ENCODE measurements at regions not wholly inside any gene's neighbourhood (a gene's known extent, or its start where the extent isn't known, plus 50 kb on each side); places are given as distances from the start of the nearest gene placed in this dataset.
"Not testable (repeated sequence)": the region's sequence is repeated elsewhere in the genome, so short reads cannot be mapped to it uniquely, and the experiment has no call there.

- Histone ChIP-seq H3K27me3 (ENCODE audit: insufficient read depth, low read length, poor library complexity, severe bottlenecking) (no peaks in the 10 kb centered on the region), H3K9me3 (ENCODE audit: low read length) (no peaks in the 10 kb centered on the region), H3K36me3 (ENCODE audit: insufficient read depth, low read length) (no peaks in the 10 kb centered on the region), H3K4me3 (ENCODE audit: low read length) (no peak overlapping the region), H3K27ac (ENCODE audit: low read depth, low read length) (no peak overlapping the region), H3K4me1 (ENCODE audit: insufficient read depth, low read length) (no peaks in the 10 kb centered on the region)
- ChIA-PET POLR2A (no interaction called here), CTCF (no interaction called here)
- Mint-ChIP-seq H3K4me1 (no peaks in the 10 kb centered on the region), H3K36me3 (no peaks in the 10 kb centered on the region), H3K27me3 (no peaks in the 10 kb centered on the region), H3K9me3 (peaks cover 0 to 2% (median 0%) of the 10 kb centered on the region in 5 donors), H3K4me3 (no peak overlapping the region), H3K27ac (no peak overlapping the region)
- DNase-seq, result no peak
These were observed 598.1 kb upstream of the ACTRT1 start for GRCh38 chrX:128650326-128650725.

- Histone ChIP-seq H3K27ac (ENCODE audit: low read depth, low read length) (no peak overlapping the region), H3K36me3 (ENCODE audit: insufficient read depth, low read length) (no peaks in the 10 kb centered on the region), H3K27me3 (ENCODE audit: insufficient read depth, low read length, poor library complexity, severe bottlenecking) (no peaks in the 10 kb centered on the region), H3K4me1 (ENCODE audit: insufficient read depth, low read length) (no peaks in the 10 kb centered on the region), H3K4me3 (ENCODE audit: low read length) (no peak overlapping the region), H3K9me3 (ENCODE audit: low read length) (no peaks in the 10 kb centered on the region)
- H3K27me3 Mint-ChIP-seq, result no peaks in the 10 kb centered on the region
- H3K9me3 Mint-ChIP-seq, result peaks cover 0 to 3% (median 0%) of the 10 kb centered on the region in 5 donors
- ChIA-PET CTCF (no interaction called here), POLR2A (no interaction called here)
- H3K4me3 Mint-ChIP-seq, result no peak overlapping the region
- H3K36me3 Mint-ChIP-seq, result no peaks in the 10 kb centered on the region
- no peak for DNase-seq
- no peaks in the 10 kb centered on the region for H3K4me1 Mint-ChIP-seq
- no peak overlapping the region for H3K27ac Mint-ChIP-seq
These were observed 582.6 kb upstream of the ACTRT1 start for GRCh38 chrX:128634754-128635153.

GRCh38 chrX:128623361-128623760 is 571.2 kb upstream of the ACTRT1 start:
- H3K4me3 ChIP-seq (ENCODE audit: low read length), result no peak overlapping the region
- ChIA-PET POLR2A (no interaction called here), CTCF (no interaction called here)
- no peaks in the 10 kb centered on the region for H3K27me3 ChIP-seq (ENCODE audit: insufficient read depth, low read length, poor library complexity, severe bottlenecking)
- no peaks in the 10 kb centered on the region for H3K9me3 ChIP-seq (ENCODE audit: low read length)
- Mint-ChIP-seq H3K4me1 (no peaks in the 10 kb centered on the region), H3K9me3 (no peaks in the 10 kb centered on the region), H3K36me3 (no peaks in the 10 kb centered on the region), H3K4me3 (no peak overlapping the region), H3K27ac (no peak overlapping the region), H3K27me3 (peaks cover 0 to 2% of the 10 kb centered on the region in 2 donors)
- no peak for DNase-seq
- H3K36me3 ChIP-seq (ENCODE audit: insufficient read depth, low read length), result no peaks in the 10 kb centered on the region
- H3K4me1 ChIP-seq (ENCODE audit: insufficient read depth, low read length), result no peaks in the 10 kb centered on the region
- H3K27ac ChIP-seq (ENCODE audit: low read depth, low read length), result no peak overlapping the region

- Histone ChIP-seq H3K27ac (ENCODE audit: low read depth, low read length) (no peak overlapping the region), H3K4me1 (ENCODE audit: insufficient read depth, low read length) (no peaks in the 10 kb centered on the region), H3K4me3 (ENCODE audit: low read length) (no peak overlapping the region), H3K36me3 (ENCODE audit: insufficient read depth, low read length) (no peaks in the 10 kb centered on the region), H3K27me3 (ENCODE audit: insufficient read depth, low read length, poor library complexity, severe bottlenecking) (no peaks in the 10 kb centered on the region), H3K9me3 (ENCODE audit: low read length) (no peaks in the 10 kb centered on the region)
- H3K4me3 Mint-ChIP-seq, result no peak overlapping the region
- H3K4me1 Mint-ChIP-seq, result no peaks in the 10 kb centered on the region
- POLR2A ChIA-PET, result no interaction called here
- no peaks in the 10 kb centered on the region for H3K36me3 Mint-ChIP-seq
- no peak for DNase-seq
- peak overlapping the region in 1 of 8 donors; percentile 24 for H3K27ac Mint-ChIP-seq
- CTCF ChIA-PET, result no interaction called here
- H3K27me3 Mint-ChIP-seq, result peaks cover 0 to 2% of the 10 kb centered on the region in 2 donors
- no peaks in the 10 kb centered on the region for H3K9me3 Mint-ChIP-seq
These were observed 570.1 kb upstream of the ACTRT1 start for GRCh38 chrX:128622296-128622695.

- H3K4me3 ChIP-seq (ENCODE audit: low read length), result no peak overlapping the region
- Mint-ChIP-seq H3K27me3 (peaks cover 0 to 2% of the 10 kb centered on the region in 2 donors), H3K27ac (no peak overlapping the region), H3K4me1 (no peaks in the 10 kb centered on the region), H3K4me3 (no peak overlapping the region), H3K36me3 (no peaks in the 10 kb centered on the region), H3K9me3 (no peaks in the 10 kb centered on the region)
- H3K27ac ChIP-seq (ENCODE audit: low read depth, low read length), result no peak overlapping the region
- H3K9me3 ChIP-seq (ENCODE audit: low read length), result no peaks in the 10 kb centered on the region
- H3K36me3 ChIP-seq (ENCODE audit: insufficient read depth, low read length), result no peaks in the 10 kb centered on the region
- H3K4me1 ChIP-seq (ENCODE audit: insufficient read depth, low read length), result no peaks in the 10 kb centered on the region
- CTCF ChIA-PET, result no interaction called here
- POLR2A ChIA-PET, result no interaction called here
- DNase-seq, result no peak
- H3K27me3 ChIP-seq (ENCODE audit: insufficient read depth, low read length, poor library complexity, severe bottlenecking), result no peaks in the 10 kb centered on the region
These were observed 567.3 kb upstream of the ACTRT1 start for GRCh38 chrX:128619490-128619889.

- no peaks in the 10 kb centered on the region for H3K9me3 Mint-ChIP-seq
- no peaks in the 10 kb centered on the region for H3K36me3 ChIP-seq (ENCODE audit: insufficient read depth, low read length)
- ChIA-PET POLR2A (no interaction called here), CTCF (no interaction called here)
- no peak overlapping the region for H3K4me3 Mint-ChIP-seq
- no peaks in the 10 kb centered on the region for H3K4me1 ChIP-seq (ENCODE audit: insufficient read depth, low read length)
- H3K27me3 Mint-ChIP-seq, result peaks cover 0 to 1% of the 10 kb centered on the region in 2 donors
- H3K27ac Mint-ChIP-seq, result no peak overlapping the region
- H3K9me3 ChIP-seq (ENCODE audit: low read length), result no peaks in the 10 kb centered on the region
- DNase-seq, result no peak
- no peaks in the 10 kb centered on the region for H3K4me1 Mint-ChIP-seq
- no peaks in the 10 kb centered on the region for H3K36me3 Mint-ChIP-seq
- H3K27me3 ChIP-seq (ENCODE audit: insufficient read depth, low read length, poor library complexity, severe bottlenecking), result no peaks in the 10 kb centered on the region
- no peak overlapping the region for H3K27ac ChIP-seq (ENCODE audit: low read depth, low read length)
- H3K4me3 ChIP-seq (ENCODE audit: low read length), result no peak overlapping the region
These were observed 564.7 kb upstream of the ACTRT1 start for GRCh38 chrX:128616933-128617332.

- H3K4me3 Mint-ChIP-seq; H3K27ac ChIP-seq (ENCODE audit: low read depth, low read length); H3K4me3 ChIP-seq (ENCODE audit: low read length); DNase-seq; H3K27ac Mint-ChIP-seq; H3K27me3 Mint-ChIP-seq; H3K4me1 Mint-ChIP-seq; POLR2A ChIA-PET; H3K4me1 ChIP-seq (ENCODE audit: insufficient read depth, low read length); CTCF ChIA-PET; H3K9me3 ChIP-seq (ENCODE audit: low read length); H3K27me3 ChIP-seq (ENCODE audit: insufficient read depth, low read length, poor library complexity, severe bottlenecking); H3K36me3 ChIP-seq (ENCODE audit: insufficient read depth, low read length); H3K36me3 Mint-ChIP-seq; H3K9me3 Mint-ChIP-seq: not testable (repeated sequence)
These were observed 554.6 kb upstream of the ACTRT1 start for GRCh38 chrX:128606817-128607216.

- H3K27me3 ChIP-seq (ENCODE audit: insufficient read depth, low read length, poor library complexity, severe bottlenecking); POLR2A ChIA-PET; H3K4me1 Mint-ChIP-seq; H3K27me3 Mint-ChIP-seq; H3K9me3 ChIP-seq (ENCODE audit: low read length); H3K27ac ChIP-seq (ENCODE audit: low read depth, low read length); H3K9me3 Mint-ChIP-seq; H3K36me3 ChIP-seq (ENCODE audit: insufficient read depth, low read length); H3K36me3 Mint-ChIP-seq; H3K4me3 ChIP-seq (ENCODE audit: low read length); DNase-seq; CTCF ChIA-PET; H3K4me1 ChIP-seq (ENCODE audit: insufficient read depth, low read length); H3K27ac Mint-ChIP-seq; H3K4me3 Mint-ChIP-seq: not testable (repeated sequence)
These were observed 554.2 kb upstream of the ACTRT1 start for GRCh38 chrX:128606357-128606756.

- CTCF ChIA-PET, result no interaction called here
- Mint-ChIP-seq H3K27ac (no peak overlapping the region), H3K4me3 (no peak overlapping the region), H3K27me3 (no peaks in the 10 kb centered on the region), H3K9me3 (no peaks in the 10 kb centered on the region), H3K4me1 (no peaks in the 10 kb centered on the region), H3K36me3 (no peaks in the 10 kb centered on the region)
- no peak overlapping the region for H3K4me3 ChIP-seq (ENCODE audit: low read length)
- no peak overlapping the region for H3K27ac ChIP-seq (ENCODE audit: low read depth, low read length)
- H3K27me3 ChIP-seq (ENCODE audit: insufficient read depth, low read length, poor library complexity, severe bottlenecking), result no peaks in the 10 kb centered on the region
- no peak for DNase-seq
- no peaks in the 10 kb centered on the region for H3K36me3 ChIP-seq (ENCODE audit: insufficient read depth, low read length)
- H3K9me3 ChIP-seq (ENCODE audit: low read length), result no peaks in the 10 kb centered on the region
- POLR2A ChIA-PET, result no interaction called here
- H3K4me1 ChIP-seq (ENCODE audit: insufficient read depth, low read length), result no peaks in the 10 kb centered on the region
These were observed 549.5 kb upstream of the ACTRT1 start for GRCh38 chrX:128601706-128602105.

All from CD8-positive, alpha-beta memory T cell (primary cell).